LHCN-M2 (cell line): ENCODE measurements at regions not wholly inside any gene's neighbourhood (a gene's known extent, or its start where the extent isn't known, plus 50 kb on each side); places are given as distances from the start of the nearest gene placed in this dataset.
"Not testable (repeated sequence)": the region's sequence is repeated elsewhere in the genome, so short reads cannot be mapped to it uniquely, and the experiment has no call there.

Experiments
- DNase-seq: peaks from one replicate; pipeline ENCODE4 v3.0.0-alpha.2; 2012; ENCODE audit warnings: low read depth

DNA sequence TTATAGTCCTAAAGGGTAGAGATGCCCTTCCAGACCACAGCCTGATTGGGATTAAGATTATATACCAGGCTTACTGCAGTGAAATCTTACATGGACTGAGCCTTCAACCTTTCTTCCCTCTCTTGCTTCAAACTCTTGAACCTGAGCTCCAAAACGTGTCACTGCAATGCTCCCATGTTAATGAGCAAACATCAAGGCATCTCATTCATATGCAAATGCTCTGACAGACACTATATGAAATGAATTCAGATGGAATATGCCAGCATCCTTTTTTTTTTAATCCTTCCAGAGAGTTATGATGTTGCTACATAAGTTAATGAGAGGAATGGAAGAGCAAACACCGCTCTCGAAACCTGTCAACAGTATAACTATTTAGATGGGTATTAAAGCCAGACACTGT, 611.9 kb upstream of the CDH11 start:
- DNase-seq: no peak

- DNase-seq: no peak
Observed at GRCh38 chr16:65731833-65732232, 610.0 kb upstream of the CDH11 start.

GRCh38 chr16:65728652-65729051, 606.8 kb upstream of the CDH11 start:
- DNase-seq: no peak

DNA sequence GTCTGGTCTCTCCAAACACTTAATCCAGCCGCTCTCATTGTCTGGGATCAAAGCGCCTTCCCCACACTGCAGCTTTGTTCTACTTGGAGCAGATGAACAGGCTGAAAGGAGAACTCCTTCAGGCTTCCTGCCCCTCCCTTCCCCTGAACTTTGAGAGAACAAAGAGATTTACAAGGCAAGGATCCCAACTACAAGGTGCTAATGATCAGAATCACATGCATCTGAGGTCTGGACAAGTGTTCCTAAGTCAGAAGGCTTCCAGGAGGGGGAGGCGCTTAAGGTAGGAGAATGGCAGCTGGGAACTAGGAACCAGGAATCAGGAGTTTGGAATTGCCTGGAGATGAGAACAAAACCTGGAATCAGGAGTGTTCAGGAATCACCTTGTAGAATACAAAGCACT, 606.3 kb upstream of the CDH11 start:
- DNase-seq: no peak

GRCh38 chr16:65727534-65728137, 605.8 kb upstream of the CDH11 start:
- DNase-seq: no peak

DNA sequence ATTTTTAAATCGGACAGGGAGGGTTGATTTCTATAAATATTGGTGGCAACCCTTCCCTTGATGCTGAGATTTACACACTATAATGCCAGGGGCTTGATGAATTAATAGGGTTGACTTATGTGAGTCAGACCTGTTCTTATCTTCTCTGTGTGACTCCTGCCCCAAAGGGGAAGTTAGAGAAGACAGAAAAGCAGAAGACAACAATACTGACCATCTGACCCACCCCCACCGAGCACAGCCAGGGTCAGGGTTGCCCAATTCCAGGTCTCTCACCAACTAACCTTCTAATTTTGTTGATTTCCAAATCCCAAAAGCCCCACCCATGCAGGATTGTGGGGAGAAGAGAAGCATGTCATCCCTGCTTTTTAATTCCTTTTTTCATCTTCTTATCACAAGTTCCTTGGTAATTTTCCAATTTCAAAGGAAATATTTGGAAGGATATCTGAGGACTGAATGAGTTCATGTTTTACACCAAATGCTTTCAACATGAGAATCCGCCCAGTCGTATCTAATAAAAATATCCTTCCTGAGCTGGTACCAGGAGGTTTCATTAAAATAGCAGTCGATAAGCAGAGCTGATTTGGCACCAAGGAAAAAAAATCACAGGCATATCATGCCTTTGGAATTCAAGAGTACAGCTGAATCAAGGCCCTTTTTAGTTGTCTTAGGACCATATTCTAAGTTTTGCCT, 603.4 kb upstream of the CDH11 start:
- no peak for DNase-seq

DNA sequence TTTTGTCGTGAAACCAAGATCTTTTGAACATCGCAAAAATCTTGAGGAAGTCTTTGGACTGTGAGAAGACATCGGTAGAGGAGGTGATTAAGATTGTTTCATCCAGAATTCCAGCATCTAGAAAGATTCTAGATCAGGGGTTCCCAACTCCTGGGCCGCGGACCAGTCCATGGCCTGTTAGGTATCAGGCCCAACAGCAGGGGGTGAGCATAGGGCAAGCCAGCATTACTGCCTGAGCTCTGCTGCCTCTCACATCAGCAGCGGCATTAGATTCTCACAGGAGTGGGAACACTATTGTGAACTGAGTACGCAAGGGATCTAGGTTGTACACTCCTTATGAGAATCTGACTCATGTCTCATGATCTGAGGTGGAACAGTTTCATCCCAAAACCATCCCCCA, 600.6 kb upstream of the CDH11 start:
- no peak for DNase-seq

GRCh38 chr16:65717846-65718245, 596.0 kb upstream of the CDH11 start:
- no peak for DNase-seq

DNA sequence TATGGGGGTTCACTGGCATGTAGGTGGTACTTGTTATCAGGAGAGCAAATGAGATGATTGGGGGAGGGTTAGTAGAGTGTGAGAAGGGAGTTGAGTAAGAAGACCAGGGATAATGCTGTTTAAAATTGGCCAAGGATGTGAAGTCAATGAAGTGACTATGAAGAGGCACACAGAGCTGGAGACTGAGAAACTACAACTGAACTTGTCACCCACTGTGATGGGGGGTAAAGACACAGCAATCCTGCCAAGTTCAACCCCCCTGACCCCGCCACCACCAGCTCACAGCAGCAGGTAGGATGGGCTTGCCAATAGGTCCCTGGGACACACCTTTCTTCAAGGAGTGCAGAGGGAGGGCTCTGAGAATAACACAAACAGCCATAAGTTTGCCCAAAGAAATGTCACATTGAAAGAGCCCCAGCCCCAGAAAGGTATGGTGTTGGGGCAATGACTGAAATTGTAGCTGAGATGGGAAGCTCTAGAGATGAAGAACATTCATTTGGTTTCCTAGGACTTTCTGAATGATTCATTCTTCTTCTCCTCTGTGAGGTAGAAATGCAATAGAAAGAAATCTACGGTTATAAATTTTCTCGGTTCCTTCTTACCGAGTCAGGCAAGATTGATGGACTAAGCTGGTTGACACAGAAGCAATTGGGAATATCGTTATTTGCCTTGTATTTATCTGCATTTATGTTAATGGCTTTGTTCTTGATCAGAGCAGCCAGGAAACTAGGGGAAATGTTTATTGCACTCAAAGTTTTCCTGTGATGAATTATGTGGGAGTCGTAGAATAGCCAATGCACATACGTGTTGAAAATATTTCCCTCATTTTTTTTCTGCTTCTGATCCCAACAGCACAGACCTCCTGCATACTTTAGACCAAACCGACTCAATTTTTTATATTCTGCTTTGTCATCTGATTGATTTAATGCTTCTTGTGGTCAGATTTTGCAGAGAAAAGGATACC, 595.2 kb upstream of the CDH11 start:
- no peak for DNase-seq

- DNase-seq: no peak
Observed at GRCh38 chr16:65713181-65713808, 591.4 kb upstream of the CDH11 start.

DNA sequence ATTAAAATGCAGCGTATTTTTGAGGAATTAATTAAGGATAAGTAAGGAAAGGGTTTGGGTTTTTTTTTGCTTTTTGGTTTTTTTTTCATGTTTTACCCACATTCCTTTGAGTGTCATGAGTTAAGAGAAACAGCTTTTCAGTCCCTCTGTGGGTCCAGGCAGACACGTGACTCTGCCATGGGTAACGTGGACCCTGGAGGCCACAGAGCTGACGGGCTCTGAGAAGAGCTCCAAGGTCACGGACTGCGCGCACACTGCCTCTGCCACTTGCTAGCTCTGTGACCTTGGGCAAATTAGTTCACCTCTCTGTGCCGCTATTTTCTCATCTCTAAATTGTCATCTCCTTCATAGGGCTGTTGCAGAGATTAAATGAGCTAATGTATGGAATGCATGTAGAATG, 588.2 kb upstream of the CDH11 start:
- DNase-seq: no peak

GRCh38 chr16:65704866-65705265, 583.0 kb upstream of the CDH11 start:
- DNase-seq: no peak

- no peak for DNase-seq
Observed at GRCh38 chr16:65702707-65703402, 581.0 kb upstream of the CDH11 start.

GRCh38 chr16:65700596-65700995, 578.7 kb upstream of the CDH11 start:
- DNase-seq: no peak

DNA sequence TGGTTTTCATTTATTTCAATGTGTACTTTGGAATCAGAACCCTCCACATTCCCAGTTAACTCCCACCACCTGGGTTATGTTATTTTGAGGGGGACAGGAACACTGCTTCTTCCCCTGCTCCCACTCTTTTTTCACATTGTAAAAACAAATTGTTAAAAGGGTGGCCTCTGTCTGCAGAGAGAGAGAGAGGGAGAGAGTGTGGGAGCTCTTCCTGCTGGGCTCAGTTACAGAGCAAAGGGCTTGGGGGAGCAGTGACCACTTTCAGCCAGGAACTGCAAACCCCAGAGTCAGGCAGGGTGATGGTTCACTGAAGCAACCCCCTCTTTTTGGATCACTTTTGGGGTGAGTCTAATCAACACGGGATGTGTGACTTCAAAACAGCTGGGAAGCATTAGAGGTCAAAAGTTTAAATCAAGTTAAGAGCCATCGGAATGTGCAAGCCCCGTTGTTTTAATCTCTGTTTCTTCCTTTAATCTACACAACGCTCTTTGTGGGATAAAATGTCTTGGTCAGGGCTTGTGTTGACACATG, 577.0 kb upstream of the CDH11 start:
- no peak for DNase-seq

GRCh38 chr16:65697521-65697920, 575.7 kb upstream of the CDH11 start:
- DNase-seq: no peak

GRCh38 chr16:65697065-65697464, 575.2 kb upstream of the CDH11 start:
- peak; percentile 1 for DNase-seq

- DNase-seq: not testable (repeated sequence)
Observed at GRCh38 chr16:65691846-65692245, 570.0 kb upstream of the CDH11 start.

GRCh38 chr16:65689726-65690125, 567.9 kb upstream of the CDH11 start:
- no peak for DNase-seq

- DNase-seq: no peak
Observed at GRCh38 chr16:65688301-65688700, 566.4 kb upstream of the CDH11 start.

DNA sequence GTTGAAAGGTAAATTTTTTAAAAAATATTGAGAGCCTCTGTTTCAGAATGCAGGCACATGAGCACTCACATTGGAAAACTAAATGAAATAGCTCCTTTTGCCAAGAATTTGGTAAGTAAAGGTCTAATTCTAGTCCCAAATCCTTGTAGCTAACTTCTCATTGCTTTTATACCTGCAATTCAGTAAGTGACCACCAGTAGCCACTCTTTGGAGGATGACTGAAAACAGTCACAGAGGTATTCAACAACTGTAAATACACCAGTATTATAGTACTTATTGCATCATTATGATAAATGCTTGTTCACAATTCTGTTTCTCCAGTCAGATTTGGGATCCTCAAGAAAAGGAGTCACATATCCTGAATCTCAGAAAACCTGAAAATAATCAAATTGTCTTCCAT, 562.4 kb upstream of the CDH11 start:
- no peak for DNase-seq
